ENCODE measurements at regions not wholly inside any gene's neighbourhood (a gene's known extent, or its start where the extent isn't known, plus 50 kb on each side); places are given as distances from the start of the nearest gene placed in this dataset.

DNA sequence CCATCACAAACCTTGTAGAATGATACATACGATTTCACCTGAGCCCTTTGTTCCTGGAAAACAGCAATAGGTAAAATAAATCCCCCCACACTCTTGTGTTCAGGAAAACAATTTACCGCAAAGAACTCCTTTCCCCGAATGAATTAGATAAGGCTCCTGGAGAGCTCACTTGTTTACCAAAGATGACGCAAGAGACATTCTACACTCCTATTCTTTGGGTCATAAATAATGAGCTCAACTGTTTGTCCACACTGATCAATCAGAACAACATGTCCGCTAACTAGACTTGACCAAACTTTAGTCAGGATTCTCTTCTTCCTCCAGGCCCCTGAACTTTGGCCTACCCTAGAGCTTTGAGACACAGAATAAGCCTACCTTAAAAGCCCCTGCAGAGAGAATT, 271.9 kb upstream of the OPRM1 start:
- TF ChIP-seq CTCF (conservative IDR thresholded peaks at IDR 0.05; ENCODE audit: low read depth, low read length) (no peak), RAD21 (IDR thresholded peaks at IDR 0.05; ENCODE audit: low read length) (no peak), MXI1 (IDR thresholded peaks at IDR 0.05; ENCODE audit: borderline replicate concordance, low read depth, low read length) (no peak), POLR2A (IDR thresholded peaks at IDR 0.05; ENCODE audit: low read depth, low read length) (no peak), USF2 (IDR thresholded peaks at IDR 0.05; ENCODE audit: low read depth, low read length) (no peak), SMC3 (IDR thresholded peaks at IDR 0.05; ENCODE audit: low read depth, low read length) (no peak), RCOR1 (IDR thresholded peaks at IDR 0.05; ENCODE audit: insufficient replicate concordance, low read length) (no peak)
